Erythroblast (primary cell): ENCODE measurements at regions not wholly inside any gene's neighbourhood (a gene's known extent, or its start where the extent isn't known, plus 50 kb on each side); places are given as distances from the start of the nearest gene placed in this dataset.

Experiments used
- DNase-seq, 2 experiments: peaks; one replicate each; lab custom pipeline; 2025; lab: John Stamatoyannopoulos, UW
- GATA1 ChIP-seq: IDR thresholded peaks from 2 replicates; pipeline ENCODE4 v1.6.1; 2011; ENCODE audit warnings: low read depth, mild to moderate bottlenecking, control low read depth, low read length, moderate library complexity
- POLR2A ChIP-seq: IDR thresholded peaks from 2 replicates; pipeline ENCODE4 v1.6.1; 2011; ENCODE audit warnings: mild to moderate bottlenecking, low read length

DNA sequence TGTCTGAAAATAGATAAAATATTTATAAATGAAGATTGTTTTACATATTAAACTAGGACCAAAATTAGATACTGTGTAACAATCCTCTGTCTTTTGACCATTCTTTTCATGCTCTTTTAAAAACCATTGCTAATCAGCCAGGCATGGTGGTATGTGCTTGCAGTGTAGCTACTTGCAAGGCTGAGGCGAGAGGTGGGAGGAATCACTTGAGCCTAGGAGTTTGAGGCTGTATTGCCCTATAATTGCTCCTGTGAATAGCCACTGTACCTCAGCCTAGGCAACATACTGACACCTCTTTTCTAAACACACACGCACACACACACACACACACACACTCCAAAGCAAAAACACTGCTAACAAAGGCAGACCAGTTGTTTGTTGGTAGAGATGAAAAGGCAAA is 259.2 kb downstream of the JRKL start:
- no peak for DNase-seq
- TF ChIP-seq POLR2A (no peak), GATA1 (no peak)

DNA sequence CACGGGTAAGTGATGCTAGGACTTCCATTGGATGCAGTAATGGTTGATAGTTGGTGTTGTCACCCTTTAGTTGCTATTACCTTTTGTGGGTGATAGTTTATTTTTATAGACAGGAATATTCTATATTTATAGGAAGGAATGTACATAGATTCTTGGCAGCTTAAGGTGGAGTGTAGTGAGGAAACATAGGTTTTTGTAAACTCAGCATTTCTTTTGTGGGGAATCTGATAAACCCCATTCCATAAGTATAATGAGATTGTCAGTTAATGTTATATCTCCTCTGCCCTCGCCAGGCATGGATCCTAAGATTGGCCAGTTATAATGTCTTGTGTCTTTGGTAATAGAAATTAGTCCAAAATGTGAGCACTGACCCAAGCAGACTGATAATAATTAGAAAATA is 262.7 kb downstream of the JRKL start:
- TF ChIP-seq POLR2A (no peak), GATA1 (no peak)
- no peak for DNase-seq

DNA sequence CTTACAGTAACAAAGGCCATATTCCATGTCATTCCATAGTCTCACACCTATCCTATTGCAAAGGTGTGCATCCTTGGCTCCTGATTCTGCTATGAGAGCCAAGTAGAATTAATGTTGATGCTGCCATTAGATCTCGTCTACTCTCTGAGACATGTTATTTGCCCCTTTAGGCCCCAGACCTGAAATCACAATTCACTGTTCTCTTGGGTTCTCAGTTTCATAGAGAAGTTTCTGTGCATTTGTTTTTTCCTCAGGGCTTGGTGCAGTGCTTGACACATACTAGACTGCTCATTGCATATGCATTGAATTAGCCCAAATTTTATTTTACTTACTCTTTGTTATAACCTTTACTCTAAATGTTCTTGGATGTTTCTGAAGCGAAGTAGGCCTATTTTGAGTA is 265.7 kb downstream of the JRKL start:
- TF ChIP-seq POLR2A: no peak
- no peak for TF ChIP-seq GATA1
- no peak for DNase-seq

DNA sequence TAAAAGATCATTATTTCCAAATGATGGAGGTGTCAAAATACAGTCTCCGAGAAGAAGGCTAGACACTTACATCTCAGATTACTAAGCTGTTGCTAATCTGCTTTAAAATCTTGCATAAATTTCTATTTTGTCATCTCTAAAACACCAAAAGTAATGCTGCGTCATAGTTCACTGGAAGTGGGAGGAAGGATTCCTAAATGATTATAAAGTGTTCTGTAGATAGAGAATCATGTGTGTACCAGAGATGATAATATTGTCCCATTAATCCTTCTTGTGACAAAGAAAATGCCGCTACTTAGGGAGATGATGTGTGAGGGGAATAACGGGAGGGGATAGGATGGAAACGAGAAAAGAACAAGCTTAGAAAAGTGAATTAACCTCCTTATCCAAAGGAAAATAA is 268.6 kb downstream of the JRKL start:
- TF ChIP-seq GATA1: no peak
- no peak for DNase-seq

DNA sequence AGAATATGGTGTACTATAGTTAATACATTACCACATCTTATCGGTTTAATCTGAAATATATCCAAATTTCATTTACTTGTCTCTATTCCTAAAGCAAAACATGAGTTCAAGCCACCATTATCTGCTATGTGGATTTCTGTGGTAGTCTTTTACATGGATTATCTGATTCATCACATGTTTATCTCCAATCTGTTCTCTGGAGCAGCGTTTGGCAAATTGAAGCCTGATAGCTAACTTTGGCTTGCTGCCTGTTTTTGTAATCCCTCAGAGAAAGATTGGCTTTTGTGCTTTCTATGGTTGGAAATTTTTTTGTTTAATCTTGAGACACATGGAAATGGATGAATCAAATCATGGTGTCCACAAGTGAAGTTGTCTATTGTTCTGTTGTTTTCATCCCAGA is 274.3 kb downstream of the JRKL start:
- TF ChIP-seq POLR2A (no peak), GATA1 (no peak)
- DNase-seq: no peak

DNA sequence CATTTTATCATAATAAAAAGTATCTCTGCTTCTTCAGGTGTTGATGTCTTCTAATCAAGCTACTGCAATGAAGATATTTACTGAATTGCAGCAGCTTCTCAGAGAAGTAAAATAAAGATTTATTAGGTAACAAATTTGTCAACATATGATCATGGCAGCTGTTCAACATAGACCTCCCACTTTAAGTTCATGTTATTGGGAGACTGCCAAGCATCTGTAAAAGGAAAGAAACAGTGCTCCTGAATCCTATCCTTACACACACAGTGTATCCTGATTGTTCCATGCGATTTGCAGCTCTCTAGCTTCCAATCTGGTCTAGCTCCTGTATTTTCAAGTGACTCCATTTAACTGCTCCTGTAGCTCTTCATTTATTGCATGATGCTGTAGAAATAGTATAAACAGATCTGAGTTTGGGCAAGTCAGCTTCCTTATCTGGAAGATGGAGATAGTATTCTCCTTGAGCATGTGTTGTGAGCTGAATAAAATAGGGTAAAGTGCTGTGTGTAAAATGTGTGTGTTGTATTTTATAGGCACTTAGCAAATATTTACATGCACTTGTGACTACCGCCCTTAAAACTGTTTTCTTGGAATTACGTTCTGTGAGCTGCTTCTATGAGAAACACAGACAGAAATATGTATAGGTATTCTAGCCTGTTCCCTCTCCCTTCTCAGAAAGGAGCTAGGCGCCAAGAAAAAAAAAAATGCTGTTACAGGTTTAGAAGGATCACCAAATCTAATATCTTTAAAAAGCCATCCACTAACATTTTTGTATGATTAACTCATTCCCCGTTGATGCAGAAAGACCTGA is 290.6 kb downstream of the JRKL start:
- no peak for TF ChIP-seq GATA1
- no peak for TF ChIP-seq POLR2A
- DNase-seq: no peak

DNA sequence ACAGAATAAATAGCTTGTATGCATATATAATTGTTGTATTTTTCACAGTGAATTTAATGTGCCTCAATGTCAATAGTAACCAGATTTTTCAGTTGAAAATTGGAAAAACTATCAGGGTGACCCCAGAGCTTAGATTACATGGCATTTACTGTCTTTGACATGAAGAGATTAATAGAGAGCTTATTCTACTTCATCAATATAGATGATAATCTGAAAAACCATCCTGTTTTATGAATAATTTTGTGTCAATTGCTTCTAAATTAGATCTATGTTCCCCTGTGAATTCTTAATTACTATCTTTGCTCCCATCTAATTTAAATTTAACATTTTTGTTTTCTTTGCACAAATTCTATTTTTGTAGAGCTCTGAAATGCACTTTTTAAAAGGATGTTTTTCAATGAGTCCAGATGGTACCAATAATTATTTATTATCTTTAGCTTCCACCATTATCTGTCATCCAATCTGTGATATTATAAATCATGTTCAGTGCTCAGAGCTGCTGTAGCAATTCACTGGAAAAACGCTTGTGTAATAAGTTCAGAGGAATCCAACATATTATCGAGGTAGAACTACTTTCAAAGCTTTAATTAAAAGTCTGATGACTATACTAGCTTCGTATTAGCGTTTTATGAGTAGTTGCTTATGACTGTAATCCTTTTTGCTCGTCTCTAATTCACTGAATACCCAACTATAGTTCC is 291.4 kb downstream of the JRKL start:
- DNase-seq: no peak
- TF ChIP-seq GATA1 (no peak), POLR2A (no peak)

DNA sequence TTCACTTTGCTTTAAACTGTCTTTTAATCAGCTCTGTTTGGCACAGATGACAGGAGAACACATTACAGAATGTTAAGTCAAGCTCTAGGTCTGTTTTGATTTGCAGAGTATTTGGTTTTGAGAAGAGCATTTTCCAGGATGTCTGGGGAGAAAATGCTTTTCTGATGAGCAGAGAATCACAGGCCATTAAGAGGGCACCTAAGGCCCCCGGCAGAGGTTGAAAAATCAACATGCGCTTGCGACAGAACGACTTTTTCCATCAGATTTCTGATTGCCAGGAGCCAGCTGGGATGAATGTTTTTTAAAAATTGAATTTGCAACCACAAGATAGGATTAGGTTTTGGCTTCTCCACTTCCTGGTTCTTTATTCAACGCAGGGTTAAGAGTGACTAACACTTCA is 304.5 kb downstream of the JRKL start:
- TF ChIP-seq GATA1: no peak
- DNase-seq: no peak

DNA sequence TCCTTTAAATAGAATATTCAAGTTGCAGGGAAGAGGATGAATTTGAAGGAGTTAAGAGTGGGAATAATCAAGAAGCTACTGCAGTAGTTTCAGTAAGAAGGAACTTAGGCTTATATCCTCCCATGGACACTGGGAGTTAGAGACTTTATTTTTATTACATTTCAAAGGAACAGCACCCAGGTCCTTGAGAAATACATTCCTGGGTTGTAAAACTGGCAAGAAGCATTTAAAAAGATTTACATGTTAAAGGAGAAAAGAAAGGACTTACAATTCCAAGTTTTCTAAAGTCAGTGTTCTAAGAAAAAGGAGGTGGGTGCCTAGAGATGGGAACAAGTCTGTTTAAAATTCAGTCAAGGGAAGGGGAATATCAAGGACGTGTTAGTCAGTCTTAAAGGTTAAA is 306.9 kb downstream of the JRKL start:
- TF ChIP-seq POLR2A (no peak), GATA1 (no peak)
- no peak for DNase-seq

DNA sequence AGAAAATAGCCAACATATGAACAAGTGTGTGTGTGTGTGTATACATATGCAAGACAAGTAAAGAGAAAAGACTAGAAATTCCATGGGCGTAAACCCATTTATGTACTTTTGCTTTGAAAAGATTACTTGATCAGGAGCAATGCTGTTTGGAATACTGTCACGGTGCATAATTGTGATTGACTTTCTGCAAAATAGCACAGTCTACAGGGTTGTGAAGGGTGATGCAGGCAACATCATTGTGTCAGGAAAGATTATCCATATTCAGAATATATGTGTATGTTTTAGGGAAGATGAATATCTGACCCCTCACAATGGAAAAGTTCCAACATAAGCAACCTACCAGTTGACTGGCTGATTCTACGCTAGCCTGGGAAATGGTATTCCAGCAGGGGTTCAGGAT is 307.7 kb downstream of the JRKL start:
- no peak for TF ChIP-seq POLR2A
- no peak for TF ChIP-seq GATA1

DNA sequence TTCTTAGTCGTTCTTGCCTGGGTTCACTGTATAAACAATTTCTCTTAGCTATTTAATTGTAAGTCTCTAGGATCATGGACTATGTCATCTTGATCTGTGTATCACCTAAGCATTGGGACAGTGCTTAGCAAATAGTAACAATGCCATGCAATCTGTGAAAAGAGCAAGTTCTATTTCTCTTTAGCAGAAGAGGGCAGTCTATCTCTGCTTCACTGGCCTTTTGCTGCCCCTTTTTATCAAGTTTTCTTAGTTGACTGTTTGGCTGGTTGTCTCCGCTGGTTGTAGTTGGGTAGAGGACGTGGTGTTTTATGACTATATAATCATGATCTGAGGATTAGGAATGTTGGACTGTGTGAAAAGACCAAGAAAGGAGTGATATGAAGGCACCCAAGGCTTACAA is 315.0 kb downstream of the JRKL start:
- no peak for TF ChIP-seq POLR2A
- no peak for TF ChIP-seq GATA1
- DNase-seq: no peak

More for the DNA sequence above, 307.7 kb downstream of the JRKL start:
- no peak for DNase-seq

DNA sequence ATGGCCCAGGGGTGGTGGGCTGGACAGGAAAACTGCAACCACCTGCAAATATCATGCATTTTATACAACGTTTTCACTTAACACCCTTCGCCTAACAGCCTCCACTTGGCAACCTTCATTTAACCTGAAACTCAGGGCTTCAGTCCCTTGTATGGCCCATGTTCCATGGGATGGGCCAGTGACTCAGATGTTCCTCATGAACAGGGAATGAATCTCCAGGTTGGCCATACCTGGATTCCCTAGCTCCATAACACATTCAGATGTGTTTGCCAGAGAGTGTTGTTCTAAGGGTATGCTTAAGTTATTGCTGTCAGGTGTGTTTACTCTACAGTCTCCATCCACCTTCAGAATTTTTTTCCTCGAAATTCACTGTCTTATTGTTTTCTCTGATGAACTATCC is 316.9 kb downstream of the JRKL start:
- no peak for TF ChIP-seq GATA1
- TF ChIP-seq POLR2A: no peak

DNA sequence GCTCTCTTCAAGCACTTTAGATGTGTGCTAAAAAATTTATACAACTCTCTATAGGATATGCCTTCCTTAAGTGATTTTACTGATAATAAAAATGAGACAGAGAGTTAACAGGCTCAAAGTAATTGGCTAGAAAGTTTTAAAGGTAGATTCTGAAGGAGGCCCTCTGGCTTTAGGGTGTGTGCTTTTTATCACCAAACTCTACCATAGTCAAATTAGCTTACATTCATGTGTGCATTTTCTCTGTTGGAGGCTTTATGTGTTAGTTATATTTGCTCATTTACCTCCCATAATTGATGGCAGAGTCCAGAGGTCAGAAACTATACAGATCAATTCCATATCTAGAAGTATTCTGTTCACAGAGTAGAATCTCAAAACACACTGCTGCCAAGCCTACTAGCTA is 317.5 kb downstream of the JRKL start:
- DNase-seq: no peak
- no peak for TF ChIP-seq POLR2A
- TF ChIP-seq GATA1: no peak

More for the DNA sequence above, 316.9 kb downstream of the JRKL start:
- DNase-seq: no peak

DNA sequence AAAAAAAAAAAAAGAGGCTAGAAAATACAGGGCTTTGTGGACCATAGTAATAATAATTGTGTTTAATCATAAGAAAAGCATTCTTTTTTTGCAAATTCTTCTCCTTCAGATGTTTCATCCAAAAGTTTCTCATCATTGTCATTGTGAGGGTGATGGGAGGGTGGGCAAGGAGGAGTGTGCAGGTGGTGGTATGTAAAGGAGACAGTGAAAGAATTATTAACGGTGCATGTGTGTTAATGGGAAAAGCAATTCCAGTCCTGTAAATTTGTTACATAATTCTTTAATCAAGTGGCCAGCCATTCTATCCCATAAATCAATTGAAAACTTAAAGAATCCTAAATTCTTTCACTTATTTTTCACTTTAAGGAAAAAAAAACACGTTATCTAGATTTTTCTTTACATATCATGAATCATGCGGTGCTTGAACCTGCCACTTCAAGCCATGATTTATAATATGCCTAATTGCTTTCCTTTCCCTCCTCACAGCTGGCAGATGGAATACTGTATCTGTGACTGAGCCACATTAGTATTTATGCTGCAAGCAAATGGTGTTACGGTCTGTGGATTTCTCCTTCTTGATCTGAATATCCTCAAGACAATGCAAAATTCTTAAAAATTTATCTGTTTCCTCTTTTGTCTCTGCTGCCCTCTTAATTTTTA is 318.5 kb downstream of the JRKL start:
- no peak for DNase-seq
- TF ChIP-seq GATA1 (no peak), POLR2A (no peak)

DNA sequence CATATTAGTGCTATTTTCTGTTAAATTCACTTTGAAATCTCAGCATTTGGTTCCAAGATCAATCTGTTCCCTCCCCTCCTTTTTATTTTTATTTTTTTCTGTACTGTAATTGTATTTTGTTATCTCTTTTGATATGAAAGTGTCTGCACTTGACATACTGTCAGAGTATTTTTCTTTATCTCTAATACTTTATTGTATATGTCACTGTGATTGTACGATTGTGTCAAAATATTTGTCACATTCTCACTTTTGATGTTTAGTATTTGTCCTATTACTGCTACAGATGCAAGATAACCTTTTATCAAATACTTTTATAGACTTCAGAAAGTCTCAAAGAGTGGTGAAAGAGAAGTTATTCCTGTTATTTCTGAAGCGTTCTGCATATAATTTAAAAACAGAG is 323.5 kb downstream of the JRKL start:
- TF ChIP-seq POLR2A (no peak), GATA1 (no peak)
- DNase-seq: no peak
